Mesenchymal stem cell (in vitro differentiated cells and primary cell): ENCODE measurements at regions not wholly inside any gene's neighbourhood (a gene's known extent, or its start where the extent isn't known, plus 50 kb on each side); places are given as distances from the start of the nearest gene placed in this dataset.
A peak's percentile ranks its signal among the peaks of the same experiment; 100 is the strongest.

Source experiments
- DNase-seq: peaks from one replicate; pipeline ENCODE4 v3.0.0-alpha.2; 2013
- H2AFZ ChIP-seq: one replicate; pipeline ENCODE4 v1.6.1; 2013; ENCODE audit warnings: low read depth, mild to moderate bottlenecking, control low read depth, inconsistent platforms, low read length, moderate library complexity
- H2AK5ac ChIP-seq: 2 replicates; pipeline ENCODE4 v1.6.1; 2013; ENCODE audit warnings: low read length, moderate library complexity, mild to moderate bottlenecking, inconsistent platforms; ENCODE audit not compliant: severe bottlenecking
- H2BK120ac ChIP-seq: one replicate; pipeline ENCODE4 v1.6.1; 2013; ENCODE audit warnings: low read depth, mild to moderate bottlenecking, inconsistent platforms, low read length, moderate library complexity
- H2BK12ac ChIP-seq, 2 experiments: one replicate each; pipeline ENCODE4 v1.6.1; 2013; ENCODE audit warnings: inconsistent platforms in 2 of 2, low read length in 2 of 2, mild to moderate bottlenecking in 2 of 2, moderate library complexity in 2 of 2, control low read depth in 1 of 2
- H2BK15ac ChIP-seq: one replicate; pipeline ENCODE4 v1.6.1; 2013; ENCODE audit warnings: mild to moderate bottlenecking, low read depth, inconsistent platforms; ENCODE audit not compliant: poor library complexity, severe bottlenecking
- H2BK5ac ChIP-seq: 2 replicates; pipeline ENCODE4 v1.6.1; 2013; ENCODE audit warnings: low read depth, mild to moderate bottlenecking, low read length, control low read depth, inconsistent platforms; ENCODE audit not compliant: poor library complexity, severe bottlenecking
- H3K14ac ChIP-seq, 2 experiments: one replicate each; pipeline ENCODE4 v1.6.1; 2013; ENCODE audit warnings: inconsistent platforms in 2 of 2, low read length in 2 of 2, control low read depth in 1 of 2, mild to moderate bottlenecking in 1 of 2, moderate library complexity in 1 of 2
- H3K18ac ChIP-seq, 2 experiments: one replicate each; pipeline ENCODE4 v1.6.1; 2013; ENCODE audit warnings: inconsistent platforms in 2 of 2, low read length in 2 of 2, control low read depth in 1 of 2, low read depth in 1 of 2, mild to moderate bottlenecking in 1 of 2
- H3K23ac ChIP-seq, 2 experiments: one replicate each; pipeline ENCODE4 v1.6.1; 2013; ENCODE audit warnings: inconsistent platforms in 2 of 2, low read length in 2 of 2, mild to moderate bottlenecking in 2 of 2, moderate library complexity in 2 of 2, control low read depth in 1 of 2
- H3K27ac ChIP-seq: 2 replicates; pipeline ENCODE4 v1.5.1; 2013; ENCODE audit warnings: mild to moderate bottlenecking, moderate library complexity, low read length, control low read depth, inconsistent platforms; ENCODE audit not compliant: poor library complexity, severe bottlenecking
- H3K27me3 ChIP-seq, 2 experiments: 2 replicates each; pipeline versions ENCODE4 v1.6.1 to v1.7.0; 2013; ENCODE audit warnings: low read length in 2 of 2, mild to moderate bottlenecking in 2 of 2, moderate library complexity in 2 of 2, control low read depth in 1 of 2, inconsistent platforms in 1 of 2; ENCODE audit not compliant: control insufficient read depth in 1 of 2, insufficient read depth in 1 of 2
- H3K36me3 ChIP-seq, 2 experiments: 2 replicates each; pipeline versions ENCODE4 v1.6.1 to v1.7.0; 2013; ENCODE audit warnings: low read length in 2 of 2, control low read depth in 1 of 2, inconsistent platforms in 1 of 2, low read depth in 1 of 2, mild to moderate bottlenecking in 1 of 2; ENCODE audit not compliant: insufficient read depth in 2 of 2, control insufficient read depth in 1 of 2
- H3K4ac ChIP-seq, 2 experiments: one replicate each; pipeline ENCODE4 v1.6.1; 2013; ENCODE audit warnings: inconsistent platforms in 2 of 2, low read length in 2 of 2, mild to moderate bottlenecking in 2 of 2, moderate library complexity in 2 of 2, control low read depth in 1 of 2, low read depth in 1 of 2
- H3K4me1 ChIP-seq: 2 replicates; pipeline ENCODE4 v1.6.1; 2013; ENCODE audit warnings: low read depth, low read length, control low read depth; ENCODE audit not compliant: control insufficient read depth, insufficient read depth
- H3K4me2 ChIP-seq: 2 replicates; pipeline ENCODE4 v1.6.1; 2013; ENCODE audit warnings: low read length, mild to moderate bottlenecking, inconsistent platforms; ENCODE audit not compliant: poor library complexity, severe bottlenecking
- H3K4me3 ChIP-seq, 2 experiments: 2 replicates each; pipeline versions ENCODE4 v1.5.1 to v1.7.0; 2013; ENCODE audit warnings: low read length in 2 of 2, mild to moderate bottlenecking in 2 of 2, control low read depth in 1 of 2, low read depth in 1 of 2; ENCODE audit not compliant: insufficient read depth in 1 of 2
- H3K79me1 ChIP-seq: replicated peaks from 2 replicates; pipeline ENCODE4 v1.6.1; 2013; ENCODE audit warnings: mild to moderate bottlenecking, control low read depth, low read length, inconsistent platforms; ENCODE audit not compliant: poor library complexity, severe bottlenecking
- H3K9ac ChIP-seq: 2 replicates; pipeline ENCODE4 v1.7.0; 2013; ENCODE audit warnings: mild to moderate bottlenecking, low read length, moderate library complexity
- H3K9me3 ChIP-seq: 2 replicates; pipeline ENCODE4 v1.7.0; 2013; ENCODE audit warnings: mild to moderate bottlenecking, low read length; ENCODE audit not compliant: control insufficient read depth
- H4K8ac ChIP-seq: one replicate; pipeline ENCODE4 v1.6.1; 2013; ENCODE audit warnings: inconsistent platforms, mild to moderate bottlenecking, low read length, moderate library complexity
- H4K91ac ChIP-seq: one replicate; pipeline ENCODE4 v1.6.1; 2013; ENCODE audit warnings: mild to moderate bottlenecking, low read length, inconsistent platforms
- WGBS: methylation state at CpG from one replicate; pipeline ENCODE4 v1.1.7; 2013; ENCODE audit warnings: mixed read lengths; 5-methylcytosine and 5-hydroxymethylcytosine counted together

GRCh38 chr3:168360993-168361392, 265.3 kb upstream of the GOLIM4 start:
- Histone ChIP-seq H4K91ac (no peak overlapping the region), H2BK5ac (no peak overlapping the region), H3K23ac (no peak overlapping the region), H3K79me1 (no peaks in the 10 kb centered on the region), H3K27ac (no peak overlapping the region), H2BK120ac (no peak overlapping the region), H2BK15ac (no peak overlapping the region), H2BK12ac (no peak overlapping the region), H3K4ac (no peak overlapping the region), H3K4me3 (no peak overlapping the region), H3K9ac (no peak overlapping the region), H3K4me2 (no peak overlapping the region), H3K14ac (no peak overlapping the region), H3K9me3 (no peaks in the 10 kb centered on the region), H3K4me1 (no peaks in the 10 kb centered on the region), H3K36me3 (no peaks in the 10 kb centered on the region), H2AFZ (no peak overlapping the region), H3K18ac (no peak overlapping the region), H2AK5ac (no peak overlapping the region), H3K27me3 (peaks cover 0 to 5% of the 10 kb centered on the region in 2 experiments), H4K8ac (no peak overlapping the region)
- no peak for DNase-seq
- 99% methylated on average over 3 of the region's 3 CpGs for WGBS

GRCh38 chr3:168342946-168343850, 247.5 kb upstream of the GOLIM4 start:
- Histone ChIP-seq H4K8ac (no peak overlapping the region), H2BK12ac (no peak overlapping the region), H3K23ac (no peak overlapping the region), H2BK5ac (no peak overlapping the region), H2BK15ac (no peak overlapping the region), H3K27me3 (peaks cover 0 to 83% of the 10 kb centered on the region in 2 experiments), H2AFZ (no peak overlapping the region), H3K36me3 (no peaks in the 10 kb centered on the region), H3K14ac (no peak overlapping the region), H3K27ac (no peak overlapping the region), H3K4me2 (no peak overlapping the region), H3K4me3 (no peak overlapping the region), H4K91ac (no peak overlapping the region), H3K4ac (no peak overlapping the region), H2AK5ac (no peak overlapping the region), H3K79me1 (no peaks in the 10 kb centered on the region), H3K4me1 (no peaks in the 10 kb centered on the region), H3K9ac (no peak overlapping the region), H3K18ac (no peak overlapping the region), H3K9me3 (no peaks in the 10 kb centered on the region), H2BK120ac (no peak overlapping the region)
- 90% methylated on average over 7 of the region's 9 CpGs for WGBS
- DNase-seq: no peak

- Histone ChIP-seq H3K4me2 (no peak overlapping the region), H3K9ac (no peak overlapping the region), H3K27me3 (peaks cover 0 to 90% of the 10 kb centered on the region in 2 experiments), H2BK12ac (no peak overlapping the region), H4K8ac (no peak overlapping the region), H3K79me1 (no peaks in the 10 kb centered on the region), H2AK5ac (no peak overlapping the region), H3K14ac (no peak overlapping the region), H3K4ac (no peak overlapping the region), H3K27ac (no peak overlapping the region), H2BK120ac (no peak overlapping the region), H3K36me3 (no peaks in the 10 kb centered on the region), H2BK5ac (no peak overlapping the region), H3K9me3 (no peaks in the 10 kb centered on the region), H2BK15ac (no peak overlapping the region), H3K18ac (no peak overlapping the region), H3K4me3 (no peak overlapping the region), H4K91ac (no peak overlapping the region), H3K4me1 (no peaks in the 10 kb centered on the region), H3K23ac (no peak overlapping the region), H2AFZ (no peak overlapping the region)
- WGBS: 83% methylated on average over 1 of the region's 2 CpGs
- peak; percentile 8 for DNase-seq
Measured at GRCh38 chr3:168341956-168342936, 246.5 kb upstream of the GOLIM4 start.
